Activated CD4-positive, alpha-beta T cell treated with anti-CD3 and anti-CD28 coated beads, Interleukin-2, amount 10 ng/mL, durations not matched to agents 7 days and 5 days (primary cell): ENCODE measurements at regions not wholly inside any gene's neighbourhood (a gene's known extent, or its start where the extent isn't known, plus 50 kb on each side); places are given as distances from the start of the nearest gene placed in this dataset.

Experiments used
- CTCF ChIA-PET: fragments of 350-600 bp; sonication (Branson Sonifier 250); formaldehyde crosslinking; loops from one replicate; lab custom pipeline; 2021; ENCODE audit warnings: antibody characterized with exemption; lab: Charles Lee
- POLR2A ChIA-PET: fragments of 350-600 bp; sonication (Branson Sonifier 250); formaldehyde crosslinking; loops from one replicate; lab custom pipeline; 2021; ENCODE audit warnings: antibody characterized with exemption; lab: Charles Lee
- DNase-seq: peaks from one replicate; pipeline ENCODE4 v3.0.0-alpha.2; 2020
- H3K27ac Mint-ChIP-seq: one replicate; pipeline ENCODE4 v1.8.0; 2021; ENCODE audit warnings: mild to moderate bottlenecking, moderate library complexity, mixed read lengths
- H3K27me3 Mint-ChIP-seq: one replicate; pipeline ENCODE4 v1.8.0; 2021; ENCODE audit warnings: mixed read lengths
- H3K36me3 Mint-ChIP-seq: one replicate; pipeline ENCODE4 v1.8.0; 2021; ENCODE audit warnings: low read depth, mixed read lengths
- H3K4me1 Mint-ChIP-seq: one replicate; pipeline ENCODE4 v1.8.0; 2021; ENCODE audit warnings: mixed read lengths
- H3K4me3 Mint-ChIP-seq: one replicate; pipeline ENCODE4 v1.8.0; 2021; ENCODE audit warnings: mild to moderate bottlenecking, moderate library complexity, mixed read lengths
- H3K9me3 Mint-ChIP-seq: one replicate; pipeline ENCODE4 v1.8.0; 2021; ENCODE audit warnings: mixed read lengths

DNA sequence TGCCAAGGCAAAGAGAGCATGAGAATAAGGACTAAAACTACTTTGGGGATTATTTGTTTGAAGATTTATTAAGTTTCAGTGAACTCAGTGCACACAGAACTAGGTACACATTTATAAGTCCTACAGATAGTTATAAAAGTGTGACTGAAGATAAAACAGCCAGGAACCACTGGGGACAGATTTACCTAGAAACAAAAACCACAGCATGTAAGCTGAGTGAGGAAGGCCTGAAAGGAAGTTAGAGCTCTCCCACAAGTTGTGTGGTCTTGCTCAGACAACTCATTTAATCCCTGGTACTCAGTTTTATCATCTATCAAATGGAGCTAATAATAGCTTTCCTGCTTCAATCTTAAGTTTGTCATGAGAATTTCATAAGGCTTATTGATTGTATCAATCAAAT is 311.2 kb upstream of the FAT3 start:
- H3K9me3 Mint-ChIP-seq: peaks cover 3% of the 10 kb centered on the region
- H3K36me3 Mint-ChIP-seq: no peaks in the 10 kb centered on the region
- CTCF ChIA-PET: no interaction called here
- no peak overlapping the region for H3K4me3 Mint-ChIP-seq
- POLR2A ChIA-PET: no interaction called here
- no peaks in the 10 kb centered on the region for H3K4me1 Mint-ChIP-seq
- DNase-seq: no peak
- H3K27ac Mint-ChIP-seq: no peak overlapping the region
- H3K27me3 Mint-ChIP-seq: no peaks in the 10 kb centered on the region

DNA sequence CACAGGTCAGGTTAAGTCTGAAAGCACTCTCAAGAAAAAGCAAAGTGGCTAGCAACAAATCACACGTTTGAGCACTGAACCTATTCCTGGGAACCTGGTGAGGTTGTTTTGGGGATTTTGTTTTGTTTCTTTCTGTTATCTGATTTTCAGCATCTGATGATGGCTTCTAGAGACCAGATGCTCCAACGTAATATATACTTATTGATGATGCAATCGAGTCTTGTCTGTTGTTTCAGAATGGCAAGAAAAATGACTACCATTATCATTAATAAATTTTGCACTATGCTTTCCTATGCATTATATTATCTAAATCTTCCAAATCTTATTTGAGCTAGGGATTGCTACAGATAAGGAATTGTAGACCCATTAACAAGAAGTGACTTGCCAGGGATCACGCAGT is 312.3 kb upstream of the FAT3 start:
- DNase-seq: no peak
- H3K9me3 Mint-ChIP-seq: peaks cover 3% of the 10 kb centered on the region
- H3K27me3 Mint-ChIP-seq: no peaks in the 10 kb centered on the region
- ChIA-PET POLR2A (no interaction called here), CTCF (no interaction called here)
- no peak overlapping the region for H3K27ac Mint-ChIP-seq
- no peaks in the 10 kb centered on the region for H3K36me3 Mint-ChIP-seq
- H3K4me1 Mint-ChIP-seq: no peaks in the 10 kb centered on the region
- no peak overlapping the region for H3K4me3 Mint-ChIP-seq

- H3K27ac Mint-ChIP-seq: no peak overlapping the region
- POLR2A ChIA-PET: no interaction called here
Observed at GRCh38 chr11:91906871-91907624, 317.6 kb upstream of the FAT3 start.

DNA sequence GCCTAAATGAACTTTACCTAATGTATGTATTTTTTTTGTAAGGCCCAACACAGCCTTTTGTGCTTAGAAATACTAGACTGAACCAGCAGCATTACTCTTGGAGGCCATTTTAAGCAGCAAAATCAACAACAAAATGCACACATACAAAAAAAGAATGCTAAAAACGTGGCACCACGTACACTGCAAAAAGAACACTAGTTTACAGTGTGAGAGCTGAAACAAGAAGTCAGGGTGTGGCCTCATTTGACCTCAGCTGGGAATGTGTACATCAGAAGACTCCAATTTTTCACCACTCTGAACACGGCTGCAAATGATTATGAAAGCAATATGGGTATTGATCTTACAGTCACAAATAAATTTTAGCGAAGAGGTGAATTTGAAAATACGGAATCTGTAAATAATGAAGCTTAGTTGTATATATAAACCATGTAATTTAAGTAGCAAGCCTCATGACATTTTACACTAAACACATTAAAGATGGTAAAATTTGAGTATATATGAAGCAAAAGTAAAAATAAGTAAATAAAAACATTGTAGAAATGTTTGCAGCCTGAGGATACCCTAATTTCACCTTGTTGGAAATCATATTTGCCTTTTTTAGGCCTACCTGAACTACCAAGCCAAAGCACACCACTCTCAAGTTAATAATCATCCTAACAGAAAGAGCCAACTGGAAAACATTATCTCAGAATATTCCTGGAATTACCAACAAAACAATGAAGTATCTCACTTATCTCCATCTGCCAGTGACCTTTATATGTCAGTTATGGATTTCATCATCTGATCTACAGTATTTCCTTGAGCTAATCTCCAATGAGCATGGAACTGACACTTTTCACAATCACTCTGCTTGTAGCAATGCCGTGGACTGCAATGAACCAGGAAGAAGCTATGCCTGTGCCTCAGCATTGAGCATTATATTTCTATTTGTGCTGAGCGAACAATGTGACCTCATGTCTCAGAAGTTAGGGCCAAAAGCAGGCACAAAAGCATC is 319.5 kb upstream of the FAT3 start:
- DNase-seq: no peak
- Mint-ChIP-seq H3K27me3 (no peaks in the 10 kb centered on the region), H3K9me3 (peaks cover 6% of the 10 kb centered on the region), H3K36me3 (no peaks in the 10 kb centered on the region), H3K27ac (no peak overlapping the region), H3K4me3 (no peak overlapping the region), H3K4me1 (no peaks in the 10 kb centered on the region)
- ChIA-PET POLR2A (no interaction called here), CTCF (no interaction called here)

More at GRCh38 chr11:91906871-91907624, 317.6 kb upstream of the FAT3 start:
- H3K4me1 Mint-ChIP-seq: no peaks in the 10 kb centered on the region
- no peaks in the 10 kb centered on the region for H3K36me3 Mint-ChIP-seq
- no peak for DNase-seq
- peaks cover 6% of the 10 kb centered on the region for H3K9me3 Mint-ChIP-seq
- H3K27me3 Mint-ChIP-seq: no peaks in the 10 kb centered on the region
- CTCF ChIA-PET: interaction anchor here (0.6 kb wide), 1 partner anchor 13 kb away, joined by 4 read pairs; no protein-coding TSS in a partner anchor
- no peak overlapping the region for H3K4me3 Mint-ChIP-seq

DNA sequence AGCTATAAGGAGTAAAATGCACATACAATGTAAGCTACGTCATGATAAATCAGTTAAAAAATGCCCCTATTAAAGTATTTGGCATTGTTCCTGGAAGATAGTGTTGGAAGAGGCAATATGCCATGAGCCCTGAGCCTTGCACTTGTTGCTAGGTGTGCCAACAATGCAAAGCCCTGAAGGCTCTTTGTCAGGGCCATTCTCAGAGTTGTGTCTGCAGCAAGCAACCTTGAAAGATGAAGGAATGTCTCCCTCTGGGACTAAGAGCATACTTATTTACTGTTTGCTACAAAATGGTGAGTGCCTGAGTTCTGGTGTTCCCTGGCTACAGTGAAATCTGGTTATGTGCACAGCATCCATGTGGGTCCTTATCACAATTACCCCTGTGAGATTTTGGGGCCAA is 322.3 kb upstream of the FAT3 start:
- CTCF ChIA-PET: no interaction called here

DNA sequence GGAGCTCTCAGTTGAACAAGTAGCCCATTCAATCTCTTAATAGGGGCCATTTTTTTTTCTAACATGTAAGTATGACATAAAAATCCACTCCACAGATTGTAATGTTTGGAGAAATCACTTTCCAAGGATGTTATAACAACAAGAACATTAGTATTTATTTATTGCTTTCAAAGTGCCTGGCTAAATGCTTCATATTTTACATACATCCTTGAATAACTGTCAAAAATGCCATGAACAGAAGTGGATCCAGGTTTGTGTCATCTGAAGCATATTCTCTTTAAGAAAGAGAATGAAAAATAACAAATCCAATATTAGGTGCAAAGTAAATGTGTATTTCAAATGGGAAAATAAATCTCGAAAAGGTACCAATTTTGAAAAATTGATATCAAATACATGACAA is 344.0 kb upstream of the FAT3 start:
- Mint-ChIP-seq H3K4me3 (no peak overlapping the region), H3K9me3 (peaks cover 4% of the 10 kb centered on the region), H3K36me3 (no peaks in the 10 kb centered on the region), H3K27ac (no peak overlapping the region), H3K27me3 (no peaks in the 10 kb centered on the region), H3K4me1 (no peaks in the 10 kb centered on the region)
- DNase-seq: no peak
- ChIA-PET CTCF (no interaction called here), POLR2A (no interaction called here)

More for the DNA sequence above, 322.3 kb upstream of the FAT3 start:
- H3K27me3 Mint-ChIP-seq: no peaks in the 10 kb centered on the region
- H3K4me1 Mint-ChIP-seq: no peaks in the 10 kb centered on the region
- no peak for DNase-seq
- H3K9me3 Mint-ChIP-seq: peaks cover 2% of the 10 kb centered on the region
- H3K27ac Mint-ChIP-seq: no peak overlapping the region
- H3K4me3 Mint-ChIP-seq: no peak overlapping the region
- POLR2A ChIA-PET: no interaction called here
- no peaks in the 10 kb centered on the region for H3K36me3 Mint-ChIP-seq

DNA sequence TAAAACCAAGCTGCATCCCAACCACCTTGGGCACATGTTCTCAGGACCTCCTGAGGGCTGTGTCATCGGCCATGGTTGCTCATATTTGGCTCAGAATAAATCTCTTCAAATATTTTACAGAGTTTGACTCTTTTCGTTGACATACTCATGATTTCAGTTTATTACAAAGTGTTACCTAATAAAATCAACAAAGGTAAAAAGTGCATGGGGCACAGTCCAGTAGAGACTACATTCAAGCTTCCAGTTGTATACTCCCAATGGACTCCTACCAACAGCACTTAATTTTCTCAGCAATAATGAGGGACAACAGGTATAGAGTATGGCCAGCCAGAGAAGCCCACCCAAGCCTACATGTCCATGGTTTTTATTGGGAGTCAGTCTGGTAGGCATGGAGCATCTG is 347.9 kb upstream of the FAT3 start:
- Mint-ChIP-seq H3K4me3 (no peak overlapping the region), H3K27ac (no peak overlapping the region), H3K27me3 (no peaks in the 10 kb centered on the region), H3K4me1 (no peaks in the 10 kb centered on the region), H3K36me3 (no peaks in the 10 kb centered on the region), H3K9me3 (peaks cover 4% of the 10 kb centered on the region)
- POLR2A ChIA-PET: no interaction called here
- DNase-seq: no peak
- CTCF ChIA-PET: no interaction called here

GRCh38 chr11:91872243-91872642 is 352.4 kb upstream of the FAT3 start:
- Mint-ChIP-seq H3K27me3 (no peaks in the 10 kb centered on the region), H3K36me3 (no peaks in the 10 kb centered on the region), H3K4me1 (no peaks in the 10 kb centered on the region), H3K27ac (no peak overlapping the region), H3K9me3 (peaks cover 2% of the 10 kb centered on the region), H3K4me3 (no peak overlapping the region)
- ChIA-PET POLR2A (no interaction called here), CTCF (interaction anchor here (1.0 kb wide), 1 partner anchor 10 kb away, joined by 3 read pairs; no protein-coding TSS in a partner anchor)
- no peak for DNase-seq

DNA sequence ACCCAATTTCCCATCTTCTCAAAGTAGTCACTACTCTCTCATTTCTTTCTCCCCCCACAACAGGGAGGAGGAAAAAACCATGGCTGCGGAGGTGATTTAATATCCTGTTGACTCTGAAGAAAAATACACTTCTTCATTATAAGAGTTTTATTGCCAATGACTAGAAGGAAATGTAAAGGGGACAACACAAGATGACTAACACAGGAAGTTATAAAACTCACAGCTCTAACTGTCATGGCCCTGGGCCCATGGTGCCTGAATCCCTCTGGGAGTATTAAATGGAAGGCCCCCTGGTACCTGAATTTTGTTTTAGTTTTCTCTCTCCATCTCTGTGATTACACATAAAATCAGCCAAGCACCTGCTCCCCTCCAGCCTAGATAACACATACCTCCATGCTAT is 352.8 kb upstream of the FAT3 start:
- DNase-seq: no peak
- CTCF ChIA-PET: interaction anchor here (1.0 kb wide), 1 partner anchor 10 kb away, joined by 3 read pairs; no protein-coding TSS in a partner anchor
- no peaks in the 10 kb centered on the region for H3K4me1 Mint-ChIP-seq
- POLR2A ChIA-PET: no interaction called here
- no peaks in the 10 kb centered on the region for H3K27me3 Mint-ChIP-seq
- H3K36me3 Mint-ChIP-seq: no peaks in the 10 kb centered on the region
- no peak overlapping the region for H3K4me3 Mint-ChIP-seq
- no peaks in the 10 kb centered on the region for H3K9me3 Mint-ChIP-seq
- no peak overlapping the region for H3K27ac Mint-ChIP-seq

DNA sequence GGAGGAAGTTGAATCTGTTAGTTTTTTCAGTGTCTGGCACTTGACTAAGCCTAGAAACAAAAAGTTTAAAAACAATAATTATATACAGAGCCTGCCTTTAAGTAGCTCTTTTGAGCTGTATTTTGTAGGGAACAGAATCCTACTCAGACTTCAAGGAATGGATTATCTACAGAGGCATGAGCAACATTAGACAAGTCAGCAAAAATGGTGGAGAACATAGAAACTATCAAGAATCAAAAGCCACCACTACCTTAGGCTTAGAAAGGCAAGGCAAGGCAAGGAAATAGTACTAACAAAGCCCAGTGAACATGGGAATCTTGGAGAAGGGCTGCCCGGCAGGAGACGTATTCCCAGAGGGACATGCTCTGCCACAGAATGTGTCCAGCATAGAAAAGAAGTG is 353.6 kb upstream of the FAT3 start:
- H3K9me3 Mint-ChIP-seq: no peaks in the 10 kb centered on the region
- no peak for DNase-seq
- H3K27ac Mint-ChIP-seq: no peak overlapping the region
- no peaks in the 10 kb centered on the region for H3K27me3 Mint-ChIP-seq
- ChIA-PET POLR2A (no interaction called here), CTCF (no interaction called here)
- H3K36me3 Mint-ChIP-seq: no peaks in the 10 kb centered on the region
- H3K4me1 Mint-ChIP-seq: no peaks in the 10 kb centered on the region
- H3K4me3 Mint-ChIP-seq: no peak overlapping the region

DNA sequence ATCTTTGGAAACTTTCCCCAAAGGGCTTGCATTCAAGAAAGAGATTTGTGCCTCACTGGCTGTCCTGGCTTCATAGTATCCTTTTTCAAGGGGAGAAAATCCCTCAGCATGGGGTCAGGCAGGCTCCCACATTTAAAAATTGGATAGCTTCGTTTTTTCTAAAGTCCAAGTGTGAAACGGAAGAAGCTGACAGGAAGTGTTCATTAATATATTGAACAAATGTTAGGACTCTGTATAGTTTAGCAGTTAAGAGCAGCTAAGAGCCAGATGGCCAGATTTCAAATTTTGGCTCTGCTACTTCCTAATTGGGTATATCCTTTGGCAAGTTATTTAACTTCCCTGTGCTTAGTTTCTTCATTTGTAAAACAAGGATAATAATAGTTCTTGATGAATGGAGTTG is 354.9 kb upstream of the FAT3 start:
- no peaks in the 10 kb centered on the region for H3K4me1 Mint-ChIP-seq
- ChIA-PET CTCF (no interaction called here), POLR2A (no interaction called here)
- no peak overlapping the region for H3K4me3 Mint-ChIP-seq
- no peaks in the 10 kb centered on the region for H3K27me3 Mint-ChIP-seq
- no peaks in the 10 kb centered on the region for H3K9me3 Mint-ChIP-seq
- DNase-seq: no peak
- no peaks in the 10 kb centered on the region for H3K36me3 Mint-ChIP-seq
- no peak overlapping the region for H3K27ac Mint-ChIP-seq

- POLR2A ChIA-PET: no interaction called here
- Mint-ChIP-seq H3K27ac (no peak overlapping the region), H3K4me1 (no peaks in the 10 kb centered on the region), H3K9me3 (no peaks in the 10 kb centered on the region), H3K36me3 (no peaks in the 10 kb centered on the region), H3K4me3 (no peak overlapping the region), H3K27me3 (no peaks in the 10 kb centered on the region)
- DNase-seq: no peak
- CTCF ChIA-PET: no interaction called here
Observed at GRCh38 chr11:91866642-91867041, 358.0 kb upstream of the FAT3 start.

DNA sequence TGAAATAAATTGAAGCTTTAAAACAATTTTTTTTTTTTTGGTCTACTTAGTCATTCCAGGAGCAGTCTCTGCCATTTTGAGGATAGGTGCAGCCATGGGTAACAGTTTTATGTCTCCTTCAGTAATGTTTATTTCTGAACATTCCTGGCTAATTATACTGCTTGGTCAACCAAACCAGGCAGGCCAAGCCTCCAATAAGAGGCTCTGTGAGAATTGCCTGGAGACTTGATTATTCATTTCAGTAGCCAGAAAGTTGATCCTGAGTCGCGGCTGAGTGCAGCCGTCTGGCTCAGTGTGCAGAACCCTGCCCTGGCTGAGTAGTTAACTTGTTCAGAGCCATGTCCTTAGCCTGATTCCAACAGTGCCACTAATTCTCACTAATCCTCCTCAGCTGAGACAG is 364.0 kb upstream of the FAT3 start:
- Mint-ChIP-seq H3K9me3 (no peaks in the 10 kb centered on the region), H3K36me3 (no peaks in the 10 kb centered on the region), H3K27ac (no peak overlapping the region), H3K4me1 (no peaks in the 10 kb centered on the region), H3K27me3 (no peaks in the 10 kb centered on the region), H3K4me3 (no peak overlapping the region)
- no peak for DNase-seq
- ChIA-PET POLR2A (interaction anchor here (0.5 kb wide), 1 partner anchor 152 kb away, joined by 4 read pairs; no protein-coding TSS in a partner anchor), CTCF (no interaction called here)
